Gastroesophageal sphincter (tissue), 4 donors: ENCODE measurements at regions not wholly inside any gene's neighbourhood (a gene's known extent, or its start where the extent isn't known, plus 50 kb on each side); places are given as distances from the start of the nearest gene placed in this dataset.
"Not testable (repeated sequence)": the region's sequence is repeated elsewhere in the genome, so short reads cannot be mapped to it uniquely, and the experiment has no call there.

Source experiments
- ATAC-seq: fragments of 150-250 bp; one replicate; pipeline ENCODE4 v1.9.1; 2016; ENCODE audit warnings: mild to moderate bottlenecking, moderate library complexity
- H3K27ac ChIP-seq, 4 donors: fragments of 200-600 bp; sonication (generic) in 3 of 4; 1 replicate in 3 of 4; 2 replicates in 1 of 4; pipeline ENCODE4 v1.5.1; 2016 to 2019
- H3K27me3 ChIP-seq: fragments of 200-600 bp; sonication (generic); one replicate; pipeline ENCODE4 v1.5.1; 2019
- H3K36me3 ChIP-seq, 2 donors: fragments of 200-600 bp; sonication (generic); one replicate each; pipeline ENCODE4 v1.5.1; 2019; ENCODE audit warnings: control low read depth in 1 of 2
- H3K4me1 ChIP-seq, 3 donors: fragments of 200-600 bp; sonication (generic); 1 replicate in 2 of 3; 2 replicates in 1 of 3; pipeline ENCODE4 v1.5.1; 2016 to 2019; ENCODE audit warnings: control low read depth in 2 of 3
- H3K4me3 ChIP-seq, 2 donors: fragments of 200-600 bp; sonication (generic); one replicate each; pipeline ENCODE4 v1.5.1; 2019; ENCODE audit warnings: mild to moderate bottlenecking in 1 of 2, moderate library complexity in 1 of 2
- H3K9me3 ChIP-seq, 3 donors: fragments of 200-600 bp; sonication (generic); one replicate each; pipeline ENCODE4 v1.5.1; 2017 to 2019; ENCODE audit warnings: control low read depth in 2 of 3
- CTCF ChIP-seq, 4 experiments: fragments of 200-600 bp in 2 of 4; fragments of 450-650 bp in 2 of 4; sonication (generic) in 1 of 4; IDR thresholded peaks; one replicate each; pipeline ENCODE4 v1.5.1; 2017 to 2019; ENCODE audit warnings: antibody characterized with exemption in 4 of 4, mild to moderate bottlenecking in 2 of 4, moderate library complexity in 2 of 4
- EP300 ChIP-seq: sonication (generic); formaldehyde crosslinking; IDR thresholded peaks from one replicate; pipeline ENCODE4 v1.6.1; 2017; ENCODE audit warnings: antibody characterized with exemption, mild to moderate bottlenecking
- POLR2A ChIP-seq, 2 donors: fragments of 450-650 bp; IDR thresholded peaks; one replicate each; pipeline ENCODE4 v1.6.1; 2017; ENCODE audit warnings: antibody characterized with exemption in 2 of 2, mild to moderate bottlenecking in 2 of 2, moderate library complexity in 1 of 2
- POLR2AphosphoS5 ChIP-seq: sonication (generic); formaldehyde crosslinking; IDR thresholded peaks from one replicate; pipeline ENCODE4 v1.6.1; 2017; ENCODE audit warnings: antibody characterized with exemption
- WGBS, 2 donors: methylation state at CpG; one replicate each; pipeline ENCODE4 v1.1.5; 2018; ENCODE audit warnings: low coverage in 1 of 2; 5-methylcytosine and 5-hydroxymethylcytosine counted together

- Histone ChIP-seq H3K27ac (peak overlapping the region in 2 of 4 donors; percentile 4 to 34), H3K9me3 (peaks cover 0 to 9% (median 0%) of the 10 kb centered on the region in 3 donors), H3K27me3 (no peaks in the 10 kb centered on the region), H3K36me3 (no peaks in the 10 kb centered on the region), H3K4me1 (no peaks in the 10 kb centered on the region), H3K4me3 (no peak overlapping the region)
- WGBS, 2 donors: 67 to 83% methylated on average over 5 of the region's 5 CpGs
- ATAC-seq: peak; percentile 48
- TF ChIP-seq POLR2A (IDR thresholded peaks at IDR 0.05) (no peak), POLR2AphosphoS5 (peak; percentile 51), EP300 (no peak)
These were observed 394.8 kb downstream of the USP25 start for GRCh38 chr21:16124378-16125138.

- H3K9me3 ChIP-seq: peaks cover 0 to 16% (median 0%) of the 10 kb centered on the region in 3 donors
- ATAC-seq: no peak
- no peaks in the 10 kb centered on the region for H3K36me3 ChIP-seq
- H3K27ac ChIP-seq: no peak overlapping the region
- H3K27me3 ChIP-seq: no peaks in the 10 kb centered on the region
- no peaks in the 10 kb centered on the region for H3K4me1 ChIP-seq
- no peak overlapping the region for H3K4me3 ChIP-seq
- TF ChIP-seq CTCF (IDR thresholded peaks at IDR 0.05): no peak
- 62 to 67% methylated on average over 5 to 6 of the region's 6 CpGs for WGBS, 2 donors
These were observed 395.5 kb downstream of the USP25 start for GRCh38 chr21:16125274-16125673.

- ATAC-seq, H3K27ac ChIP-seq, H3K27me3 ChIP-seq, H3K4me1 ChIP-seq, H3K4me3 ChIP-seq, H3K36me3 ChIP-seq: not testable (repeated sequence)
- 80% methylated on average over 1 of the region's 8 CpGs; no CpG with 5 or more reads in 1 of the 2 donors for WGBS, 2 donors
- peaks cover 0 to 16% (median 0%) of the 10 kb centered on the region in 3 donors for H3K9me3 ChIP-seq
These were observed 402.7 kb downstream of the USP25 start for GRCh38 chr21:16132453-16132852.

GRCh38 chr21:16133248-16133647, 403.5 kb downstream of the USP25 start:
- TF ChIP-seq CTCF (IDR thresholded peaks at IDR 0.05): no peak
- TF ChIP-seq EP300: no peak
- no peak for TF ChIP-seq POLR2A (IDR thresholded peaks at IDR 0.05)
- TF ChIP-seq POLR2AphosphoS5: no peak
- whole genome bisulfite sequencing, 2 donors: 98% methylated on average over 9 of the region's 11 CpGs; no CpG with 5 or more reads in 1 of the 2 donors
- no peaks in the 10 kb centered on the region for H3K36me3 ChIP-seq
- no peak for ATAC-seq
- no peaks in the 10 kb centered on the region for H3K4me1 ChIP-seq
- H3K4me3 ChIP-seq: no peak overlapping the region
- peaks cover 0 to 16% (median 0%) of the 10 kb centered on the region in 3 donors for H3K9me3 ChIP-seq
- no peaks in the 10 kb centered on the region for H3K27me3 ChIP-seq
- no peak overlapping the region for H3K27ac ChIP-seq

- no peak for TF ChIP-seq POLR2A (IDR thresholded peaks at IDR 0.05)
- TF ChIP-seq CTCF (IDR thresholded peaks at IDR 0.05): no peak
- no peak for TF ChIP-seq EP300
- no peak for TF ChIP-seq POLR2AphosphoS5
- Histone ChIP-seq H3K27me3 (no peaks in the 10 kb centered on the region), H3K27ac (no peak overlapping the region), H3K4me3 (no peak overlapping the region), H3K36me3 (no peaks in the 10 kb centered on the region), H3K9me3 (peaks cover 0 to 16% (median 0%) of the 10 kb centered on the region in 3 donors), H3K4me1 (no peaks in the 10 kb centered on the region)
- WGBS, 2 donors: 59 to 64% methylated on average over 5 of the region's 5 CpGs
- no peak for ATAC-seq
These were observed 404.4 kb downstream of the USP25 start for GRCh38 chr21:16134134-16134533.

GRCh38 chr21:16137106-16137505, 407.3 kb downstream of the USP25 start:
- no peaks in the 10 kb centered on the region for H3K27me3 ChIP-seq
- TF ChIP-seq CTCF (IDR thresholded peaks at IDR 0.05) (no peak), POLR2AphosphoS5 (no peak), EP300 (no peak), POLR2A (IDR thresholded peaks at IDR 0.05) (no peak)
- no peaks in the 10 kb centered on the region for H3K4me1 ChIP-seq
- no peak overlapping the region for H3K4me3 ChIP-seq
- no peak for ATAC-seq
- no peaks in the 10 kb centered on the region for H3K9me3 ChIP-seq
- H3K27ac ChIP-seq: no peak overlapping the region
- WGBS, 2 donors: 43 to 60% methylated on average over 1 of the region's 1 CpG
- H3K36me3 ChIP-seq: no peaks in the 10 kb centered on the region
